HCT116 (cell line): ENCODE measurements at regions not wholly inside any gene's neighbourhood (a gene's known extent, or its start where the extent isn't known, plus 50 kb on each side); places are given as distances from the start of the nearest gene placed in this dataset.

Experiments used
- CEBPB ChIP-seq: IDR thresholded peaks from 2 replicates; pipeline ENCODE4 v1.6.1; 2012; ENCODE audit warnings: low read depth
- POLR2AphosphoS5 ChIP-seq: IDR thresholded peaks from 2 replicates; pipeline ENCODE4 v1.6.1; 2011; ENCODE audit warnings: mild to moderate bottlenecking, low read depth, low read length, moderate library complexity
- RAD21 ChIP-seq: IDR thresholded peaks from 2 replicates; pipeline ENCODE4 v1.6.1; 2012; ENCODE audit warnings: low read depth, mild to moderate bottlenecking
- TF ChIP-seq, protein P1 (sequence below), 3 experiments: fragments of 200-600 bp in 1 of 3; sonication (generic) in 1 of 3; IDR thresholded peaks in 2 of 3; conservative IDR thresholded peaks in 1 of 3; 2 replicates each; pipeline ENCODE4 v1.5.1; 2012 to 2017; ENCODE audit warnings: low read depth in 2 of 3, low read length in 2 of 3, antibody characterized with exemption in 1 of 3, borderline replicate concordance in 1 of 3, control low read depth in 1 of 3, mild to moderate bottlenecking in 1 of 3, mixed read lengths in 1 of 3, mixed run types in 1 of 3, moderate library complexity in 1 of 3; ENCODE audit not compliant: insufficient read depth in 1 of 3

- TF ChIP-seq POLR2AphosphoS5, result no peak
- TF ChIP-seq RAD21, result no peak
- TF ChIP-seq, protein P1, sequence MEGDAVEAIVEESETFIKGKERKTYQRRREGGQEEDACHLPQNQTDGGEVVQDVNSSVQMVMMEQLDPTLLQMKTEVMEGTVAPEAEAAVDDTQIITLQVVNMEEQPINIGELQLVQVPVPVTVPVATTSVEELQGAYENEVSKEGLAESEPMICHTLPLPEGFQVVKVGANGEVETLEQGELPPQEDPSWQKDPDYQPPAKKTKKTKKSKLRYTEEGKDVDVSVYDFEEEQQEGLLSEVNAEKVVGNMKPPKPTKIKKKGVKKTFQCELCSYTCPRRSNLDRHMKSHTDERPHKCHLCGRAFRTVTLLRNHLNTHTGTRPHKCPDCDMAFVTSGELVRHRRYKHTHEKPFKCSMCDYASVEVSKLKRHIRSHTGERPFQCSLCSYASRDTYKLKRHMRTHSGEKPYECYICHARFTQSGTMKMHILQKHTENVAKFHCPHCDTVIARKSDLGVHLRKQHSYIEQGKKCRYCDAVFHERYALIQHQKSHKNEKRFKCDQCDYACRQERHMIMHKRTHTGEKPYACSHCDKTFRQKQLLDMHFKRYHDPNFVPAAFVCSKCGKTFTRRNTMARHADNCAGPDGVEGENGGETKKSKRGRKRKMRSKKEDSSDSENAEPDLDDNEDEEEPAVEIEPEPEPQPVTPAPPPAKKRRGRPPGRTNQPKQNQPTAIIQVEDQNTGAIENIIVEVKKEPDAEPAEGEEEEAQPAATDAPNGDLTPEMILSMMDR (IDR thresholded peaks at IDR 0.05 in 2 of 3, conservative IDR thresholded peaks at IDR 0.05 in 1 of 3; ENCODE audit: borderline replicate concordance in 1 of 3, insufficient read depth in 1 of 3, low read depth in 2 of 3, low read length in 2 of 3), result no peak
- no peak for TF ChIP-seq CEBPB
Measured at GRCh38 chr21:28144089-28144488, 848.6 kb downstream of the LTN1 start.
